ENCODE measurements at regions not wholly inside any gene's neighbourhood (a gene's known extent, or its start where the extent isn't known, plus 50 kb on each side); places are given as distances from the start of the nearest gene placed in this dataset.
"Not testable (repeated sequence)": the region's sequence is repeated elsewhere in the genome, so short reads cannot be mapped to it uniquely, and the experiment has no call there.

GRCh38 chr4:186775902-186776301 is 52.2 kb upstream of the FAT1 start:
- FAIRE-seq: no peak

- FAIRE-seq: no peak
Observed at GRCh38 chr4:186778134-186778533, 54.5 kb upstream of the FAT1 start.

DNA sequence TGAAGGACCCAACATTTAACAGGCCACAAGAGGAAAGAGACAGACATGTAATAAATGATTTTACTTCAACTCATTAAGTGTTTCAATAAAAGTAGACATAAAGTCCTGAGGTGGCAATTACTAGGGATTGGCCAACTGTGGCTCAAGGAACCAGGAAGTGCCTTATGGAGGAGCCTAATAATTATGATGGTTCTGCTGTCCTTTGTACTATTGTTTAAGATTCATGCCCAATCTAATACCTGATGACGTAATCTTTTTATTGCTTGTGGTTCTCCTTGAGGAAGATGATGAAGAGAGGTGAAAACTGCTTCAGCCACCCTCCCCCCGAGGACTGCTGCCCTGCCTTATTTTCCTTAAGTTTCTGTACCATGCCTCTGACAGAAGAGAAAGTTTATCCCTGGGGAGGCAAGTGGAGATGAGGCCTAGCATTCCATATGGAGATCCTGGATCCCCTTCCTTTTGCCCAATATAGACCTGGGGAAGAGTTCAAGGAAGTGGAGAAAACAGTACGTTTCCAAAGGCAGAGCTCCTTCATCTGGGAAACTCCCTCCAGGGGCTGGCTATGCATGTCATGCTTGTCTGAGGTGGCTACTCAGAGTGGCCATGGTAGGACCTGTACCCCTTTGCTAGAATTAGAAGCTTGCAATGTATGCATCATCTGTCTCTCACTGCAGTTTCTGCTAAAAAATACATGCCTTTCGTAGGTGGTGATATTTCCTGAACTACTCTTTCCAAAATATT is 56.8 kb upstream of the FAT1 start:
- no peak for FAIRE-seq

- FAIRE-seq: no peak
Observed at GRCh38 chr4:186781032-186781917, 57.6 kb upstream of the FAT1 start.

DNA sequence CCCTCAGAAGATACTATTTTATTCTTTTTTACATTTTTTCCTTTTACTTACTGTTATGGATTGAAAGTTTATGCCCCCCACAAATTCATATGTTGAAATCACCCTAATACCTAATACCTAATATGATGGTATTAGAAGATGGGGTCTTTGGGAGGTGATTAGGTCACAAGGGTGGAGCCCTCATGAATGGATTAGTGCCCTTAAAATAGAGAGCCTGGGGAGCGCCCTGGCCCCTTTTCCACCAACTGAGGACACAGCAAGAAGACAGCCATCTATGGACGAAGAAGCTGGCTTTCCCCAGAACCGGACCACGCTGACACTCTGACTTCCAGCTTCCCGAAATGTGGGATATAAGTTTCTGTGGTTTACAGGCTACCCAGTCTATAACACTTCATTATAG is 58.6 kb upstream of the FAT1 start:
- FAIRE-seq: no peak

DNA sequence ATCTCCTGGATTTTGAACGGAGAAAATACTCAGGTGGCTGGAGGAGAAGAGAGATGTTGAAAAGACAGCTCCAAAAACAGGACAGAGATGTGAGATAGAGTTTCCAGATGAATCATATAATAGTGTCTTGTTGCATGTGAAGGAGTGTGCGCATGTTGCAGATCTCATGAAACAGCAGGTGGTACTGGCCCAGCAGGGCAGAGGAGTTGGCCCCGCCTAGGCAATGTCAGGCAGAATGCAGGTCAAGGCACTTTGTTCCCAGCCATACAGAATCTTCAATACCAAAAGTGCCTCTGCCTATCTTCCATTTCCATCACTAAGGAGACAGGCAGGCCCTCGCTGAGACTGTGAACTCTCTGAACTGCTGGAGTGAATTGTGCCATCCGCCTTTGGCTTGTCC is 63.9 kb upstream of the FAT1 start:
- no peak for FAIRE-seq

- no peak for FAIRE-seq
Observed at GRCh38 chr4:186789651-186790050, 66.0 kb upstream of the FAT1 start.

- FAIRE-seq: no peak
Observed at GRCh38 chr4:186790630-186791029, 67.0 kb upstream of the FAT1 start.

DNA sequence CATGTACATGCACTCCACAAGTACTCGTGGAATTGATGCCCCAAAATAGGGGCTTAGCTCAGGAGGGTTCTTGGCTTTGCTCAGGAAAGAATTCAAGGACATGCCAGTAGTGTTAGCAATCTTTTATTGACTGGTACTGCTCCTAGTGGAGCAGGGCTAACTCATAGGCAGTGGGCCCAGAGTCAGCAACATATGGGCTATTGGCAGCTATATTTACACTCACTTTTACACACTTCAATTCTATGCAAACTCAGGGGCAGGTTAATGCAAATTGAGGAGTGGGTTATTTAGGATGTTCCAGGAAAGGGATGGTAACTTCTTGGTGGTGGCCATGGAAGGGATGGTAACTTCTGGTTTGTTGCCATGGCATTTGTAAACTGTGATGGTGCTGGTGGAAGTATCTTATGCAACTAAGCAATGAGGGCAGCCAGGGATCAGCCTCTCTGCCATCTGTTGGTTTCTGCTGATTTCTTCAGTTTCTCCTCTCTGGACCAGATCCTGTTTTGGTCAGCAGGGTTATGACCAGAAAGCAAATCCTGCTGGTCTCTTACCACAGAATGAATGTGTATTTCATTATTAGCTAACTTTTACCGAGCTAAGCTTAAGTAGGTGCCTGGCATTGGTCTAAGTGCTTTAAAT is 69.2 kb upstream of the FAT1 start:
- FAIRE-seq: no peak

GRCh38 chr4:186798951-186799659 is 75.4 kb upstream of the FAT1 start:
- FAIRE-seq: no peak

DNA sequence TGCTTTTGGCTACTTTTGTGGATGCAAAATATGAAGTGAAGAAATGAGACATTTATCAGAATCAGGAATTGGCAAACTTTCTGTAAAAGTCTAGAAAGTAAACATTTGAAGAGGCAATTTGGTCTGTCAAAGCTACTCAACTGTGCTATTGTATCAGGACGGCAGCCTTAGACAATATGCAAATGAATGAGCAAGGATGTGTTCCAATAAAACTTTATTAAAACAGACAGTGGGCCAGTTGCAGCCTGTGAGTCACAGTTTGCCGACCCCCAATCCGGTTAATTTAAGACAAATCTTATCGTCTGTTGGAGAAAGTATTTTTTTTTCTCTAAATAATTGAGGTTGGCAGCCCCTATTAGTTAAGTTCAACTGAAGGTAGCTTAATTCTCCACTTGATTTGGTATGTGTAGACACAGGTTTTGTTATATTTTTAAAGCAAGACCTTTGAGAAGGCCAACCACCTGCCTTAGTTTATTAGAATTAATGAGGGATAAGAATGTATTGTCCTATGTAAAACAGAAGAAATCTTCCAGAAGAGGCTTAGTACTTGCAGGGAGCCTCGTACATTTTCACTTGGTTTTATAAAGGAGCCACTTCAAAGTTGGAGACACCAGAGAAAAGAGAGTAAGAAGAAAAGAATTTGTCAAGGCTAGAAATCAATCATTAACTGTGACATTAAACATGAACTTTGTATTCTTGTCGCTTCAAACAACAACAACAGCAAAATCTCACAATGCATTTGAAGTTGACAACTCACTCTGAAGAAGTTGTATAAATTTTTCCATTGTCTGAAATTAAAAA is 81.6 kb upstream of the FAT1 start:
- no peak for FAIRE-seq

- not testable (repeated sequence) for FAIRE-seq
Observed at GRCh38 chr4:186805917-186806316, 82.3 kb upstream of the FAT1 start.

DNA sequence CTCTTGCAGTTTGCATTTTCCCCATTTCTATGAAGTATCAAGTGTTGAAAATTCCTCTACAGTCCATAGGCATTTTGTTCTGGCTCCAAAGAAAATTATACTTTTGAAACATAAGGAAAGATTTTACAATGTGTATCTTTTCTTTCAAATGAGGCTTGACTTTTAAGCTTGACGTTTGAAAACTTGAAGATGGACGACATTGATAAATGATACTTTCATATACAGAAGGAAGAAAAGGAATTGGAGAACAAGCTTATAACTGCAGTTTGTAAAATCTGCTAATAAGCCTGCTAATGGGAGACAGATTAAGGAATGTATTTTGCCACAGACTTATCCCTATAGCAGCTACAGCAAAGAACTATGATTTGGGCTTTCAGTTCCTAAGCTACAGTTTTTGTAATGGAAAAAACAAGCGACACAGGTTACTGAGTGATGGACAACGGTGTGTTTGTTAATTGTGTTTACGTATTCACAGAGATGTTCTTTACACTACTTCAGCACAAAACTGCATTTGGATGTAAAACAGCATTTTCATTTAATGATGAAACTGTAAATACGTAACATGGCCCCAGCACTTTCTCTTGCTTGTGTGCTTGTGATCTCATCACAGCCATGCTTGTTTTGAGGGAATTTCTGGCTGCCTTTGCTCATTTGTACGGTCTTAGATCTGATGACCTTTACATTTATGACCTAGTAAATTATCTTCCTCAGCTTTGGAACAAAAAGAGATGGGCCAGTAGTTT is 83.2 kb upstream of the FAT1 start:
- peak; percentile 54 for FAIRE-seq

DNA sequence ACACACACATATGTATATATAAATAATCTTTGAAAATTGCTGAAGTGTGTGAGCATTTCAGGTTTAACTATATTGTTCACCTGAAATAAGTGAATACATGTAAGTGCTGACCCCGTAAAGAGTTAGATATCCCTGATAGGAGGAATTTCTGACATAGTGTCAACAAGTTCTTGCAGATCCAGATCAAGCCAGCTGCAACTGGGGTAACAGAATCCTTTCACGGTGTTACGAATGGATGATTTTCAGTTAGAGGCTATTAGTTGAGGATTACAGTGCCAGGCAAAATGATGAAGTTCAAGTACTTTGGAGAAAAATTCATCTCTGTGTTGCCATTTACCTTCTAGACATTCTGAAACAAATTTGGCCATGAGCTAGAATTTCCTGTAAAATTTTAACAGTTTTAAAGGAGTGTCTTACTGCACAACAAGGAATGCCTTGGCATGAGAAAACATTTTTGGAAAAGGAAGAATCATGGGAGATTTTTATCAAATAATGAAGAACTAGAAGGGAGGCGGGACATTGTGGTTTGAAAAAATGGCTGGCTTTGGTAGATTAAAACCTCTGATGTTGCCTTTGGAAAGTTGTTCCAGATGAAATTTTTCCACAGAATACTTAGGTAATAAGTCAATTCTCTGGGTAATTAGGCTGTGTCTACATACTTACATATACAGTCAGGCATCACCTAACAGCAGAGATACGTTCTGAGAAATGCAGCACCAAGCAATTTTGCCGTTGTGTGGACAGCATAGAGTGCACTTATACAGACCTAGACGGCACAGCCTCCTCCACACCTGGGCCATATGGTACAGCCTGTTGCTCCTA is 84.4 kb upstream of the FAT1 start:
- FAIRE-seq: no peak

- no peak for FAIRE-seq
Observed at GRCh38 chr4:186808630-186809018, 85.0 kb upstream of the FAT1 start.

- FAIRE-seq: no peak
Observed at GRCh38 chr4:186809070-186809469, 85.4 kb upstream of the FAT1 start.

- no peak for FAIRE-seq
Observed at GRCh38 chr4:186810613-186811150, 87.0 kb upstream of the FAT1 start.

DNA sequence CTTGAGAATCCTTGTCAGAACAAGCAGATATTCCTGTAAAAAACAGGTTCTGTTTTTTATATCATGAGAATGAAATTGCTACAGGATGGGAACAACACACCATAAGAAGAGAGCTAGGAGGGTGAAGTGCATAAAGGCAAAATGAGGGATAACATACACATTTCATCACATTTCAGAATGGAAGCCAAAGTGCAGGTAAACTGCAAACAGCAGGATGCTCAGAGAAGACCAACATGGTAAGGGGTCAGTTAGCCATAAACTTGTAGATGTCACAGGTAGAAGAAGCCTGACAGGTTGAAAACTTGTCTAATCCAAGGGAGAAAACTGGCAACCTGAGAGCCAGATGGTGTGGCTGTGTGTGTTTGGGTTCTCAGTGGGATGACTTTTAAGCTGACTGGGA is 88.9 kb upstream of the FAT1 start:
- no peak for FAIRE-seq

GRCh38 chr4:186813377-186814068 is 89.9 kb upstream of the FAT1 start:
- no peak for FAIRE-seq

Data from endometrium (tissue), 2 donors.